HG03378 (cell line): ENCODE measurements at regions not wholly inside any gene's neighbourhood (a gene's known extent, or its start where the extent isn't known, plus 50 kb on each side); places are given as distances from the start of the nearest gene placed in this dataset.
"Not testable (repeated sequence)": the region's sequence is repeated elsewhere in the genome, so short reads cannot be mapped to it uniquely, and the experiment has no call there.

ENCODE experiments used
- ATAC-seq: cut with Tn5 transposase; IDR thresholded peaks from one replicate; pipeline ENCODE4 v1.9.1; 2021; ENCODE audit warnings: mild to moderate bottlenecking, moderate library complexity; ENCODE audit not compliant: unreplicated experiment

DNA sequence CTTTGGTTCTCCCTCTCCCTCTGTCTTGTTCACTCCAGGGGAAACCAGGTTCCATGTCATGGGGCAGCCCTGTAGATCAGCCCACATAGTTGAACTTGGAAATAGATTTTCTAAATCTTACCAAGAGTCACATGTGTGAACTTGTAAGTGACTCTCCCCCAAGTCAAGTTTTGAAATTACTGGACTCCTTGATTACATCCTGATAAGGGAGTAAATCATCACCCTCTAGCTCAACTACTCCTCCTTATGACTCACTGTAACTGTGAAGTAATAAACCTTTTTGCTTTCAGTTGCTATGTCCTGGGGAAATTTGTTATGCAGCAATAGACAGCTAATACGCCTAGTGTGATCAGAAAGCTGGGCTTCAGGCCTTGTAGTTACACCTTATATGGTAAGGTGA, 703.3 kb downstream of the TTLL7 start:
- not testable (repeated sequence) for ATAC-seq

DNA sequence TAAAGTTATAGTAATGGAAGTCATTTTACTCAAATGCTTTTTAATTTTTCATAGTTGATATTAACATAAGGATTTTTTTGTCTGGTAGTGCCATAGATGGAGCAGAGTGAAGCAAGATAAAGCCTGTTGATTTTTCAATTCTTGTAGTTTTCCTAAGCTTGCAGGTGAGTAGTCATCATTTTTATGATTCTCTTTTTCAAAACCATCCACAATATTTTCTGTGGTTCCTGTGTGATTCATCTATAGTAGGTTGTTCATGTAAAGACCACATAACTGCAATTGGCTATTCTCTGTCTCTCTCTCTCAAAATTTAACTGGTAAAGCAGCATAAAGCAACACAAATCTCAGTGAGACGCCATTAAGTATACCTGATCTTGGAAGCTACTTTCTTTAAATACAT, 711.5 kb downstream of the TTLL7 start:
- ATAC-seq, result not testable (repeated sequence)

DNA sequence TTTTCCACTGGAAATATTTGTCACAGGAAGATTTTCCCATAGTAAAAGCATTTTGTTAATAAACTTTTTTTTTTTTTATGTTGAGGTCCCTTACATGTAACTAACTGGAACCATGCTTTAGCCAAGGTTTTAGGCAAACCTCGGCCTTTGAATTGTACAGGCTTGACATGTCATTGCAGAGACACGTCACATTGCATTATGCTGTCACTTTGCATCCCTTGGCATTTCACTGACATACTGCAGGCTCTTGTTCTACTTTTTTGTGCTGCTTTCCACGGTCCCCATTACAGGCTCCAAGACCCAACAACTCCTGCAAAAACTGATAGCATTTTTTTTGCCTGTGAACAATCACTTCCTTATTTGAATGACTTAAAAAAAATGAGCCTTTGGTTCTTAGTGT, 724.3 kb downstream of the TTLL7 start:
- ATAC-seq, result not testable (repeated sequence)

DNA sequence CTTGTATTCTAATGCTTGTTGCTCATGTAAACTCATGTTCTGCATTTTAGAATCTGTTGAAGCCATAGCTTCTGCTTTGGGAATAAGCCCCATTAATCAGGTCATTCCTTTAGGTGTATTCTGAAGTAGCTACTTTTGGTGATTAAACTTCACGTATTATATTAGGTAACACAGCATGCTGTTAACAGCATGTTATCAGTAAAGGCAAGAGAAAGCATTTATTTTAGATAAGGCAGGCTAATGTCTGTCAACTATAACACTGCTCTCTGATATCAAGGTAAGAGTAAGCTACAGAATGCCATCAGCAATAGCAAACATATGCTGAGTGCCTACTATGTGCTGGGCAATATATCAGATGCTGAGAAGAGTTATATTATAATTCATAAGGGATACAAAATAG, 726.4 kb downstream of the TTLL7 start:
- ATAC-seq, result not testable (repeated sequence)

DNA sequence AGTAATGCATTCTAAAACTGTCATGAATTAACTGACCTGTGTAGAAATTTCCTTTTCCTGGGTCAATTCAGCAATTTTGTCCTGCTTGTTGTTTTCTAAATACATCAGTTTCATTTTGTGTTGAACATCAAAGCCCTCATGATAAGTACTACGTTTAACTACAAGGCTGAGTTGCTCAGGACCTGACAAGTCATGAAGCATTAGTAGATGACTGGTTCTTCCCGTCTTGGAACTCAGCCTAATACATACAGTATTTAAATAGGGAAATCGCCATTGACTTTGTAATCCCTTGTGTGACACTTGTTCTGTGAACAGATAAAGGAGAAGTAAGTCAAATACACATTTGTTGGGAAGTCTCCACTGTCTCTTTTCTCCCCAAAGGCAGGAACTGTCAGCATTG, 727.1 kb downstream of the TTLL7 start:
- ATAC-seq, result not testable (repeated sequence)

DNA sequence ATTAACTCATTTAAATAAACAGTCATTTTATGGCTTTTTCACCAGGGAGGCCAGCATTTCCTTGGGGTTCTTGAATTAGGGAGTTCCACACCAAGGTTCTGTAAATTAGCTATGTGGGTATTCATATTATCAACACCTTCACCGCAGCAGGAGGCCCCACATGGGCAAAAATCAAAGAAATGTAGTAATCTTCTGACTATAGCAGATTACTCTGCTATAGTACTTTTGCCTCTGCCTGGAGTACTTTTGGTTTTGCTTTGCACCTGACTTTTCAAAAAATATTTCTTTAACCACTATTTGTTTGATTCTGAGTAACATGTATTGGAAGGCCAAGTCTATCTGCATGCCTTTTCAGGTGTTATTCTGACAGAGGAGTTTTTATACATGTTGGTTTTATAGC, 728.1 kb downstream of the TTLL7 start:
- ATAC-seq, result peak; percentile 75

- not testable (repeated sequence) for ATAC-seq
Observed at GRCh38 chr1:83263808-83264207, 735.1 kb downstream of the TTLL7 start.

- ATAC-seq, result not testable (repeated sequence)
Observed at GRCh38 chr1:83251687-83252086, 747.2 kb downstream of the TTLL7 start.

DNA sequence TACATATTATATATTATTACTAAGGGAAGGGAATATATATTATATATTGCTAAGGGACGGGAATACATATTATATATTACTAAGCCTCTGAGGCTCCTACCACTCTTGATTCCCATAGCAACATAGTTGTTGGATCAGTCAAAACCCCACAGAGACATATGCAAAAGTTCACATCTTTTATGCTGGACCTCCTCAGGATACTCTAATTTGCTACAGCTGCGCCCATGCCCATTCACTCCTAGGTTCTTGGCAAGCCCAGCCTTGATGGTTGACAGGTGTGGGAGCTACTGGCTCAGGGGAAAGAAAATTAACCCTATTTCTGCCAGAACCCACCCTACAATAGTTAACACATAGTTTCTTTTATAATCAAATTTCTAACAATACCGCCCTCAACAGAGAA, 752.2 kb downstream of the TTLL7 start:
- not testable (repeated sequence) for ATAC-seq

DNA sequence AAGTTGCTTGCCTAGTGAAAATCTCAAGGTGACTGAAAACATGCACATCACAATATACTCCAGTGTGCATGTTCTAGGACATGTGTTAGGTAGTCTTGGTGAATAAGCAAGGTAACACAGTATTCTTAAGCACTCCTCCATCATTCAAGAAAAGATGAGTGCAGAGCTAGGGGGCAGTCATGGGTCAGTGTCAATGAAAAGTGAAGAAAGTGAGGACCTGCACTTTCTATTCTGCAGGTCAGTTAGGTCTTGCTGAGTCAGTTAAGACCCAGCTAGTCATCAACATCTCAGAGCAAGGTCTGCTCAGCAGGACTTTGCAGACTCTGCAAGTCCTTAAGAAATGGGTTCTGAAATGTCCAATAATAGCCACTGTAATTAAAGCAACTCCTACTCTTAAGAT, 754.1 kb downstream of the TTLL7 start:
- ATAC-seq, result not testable (repeated sequence)

DNA sequence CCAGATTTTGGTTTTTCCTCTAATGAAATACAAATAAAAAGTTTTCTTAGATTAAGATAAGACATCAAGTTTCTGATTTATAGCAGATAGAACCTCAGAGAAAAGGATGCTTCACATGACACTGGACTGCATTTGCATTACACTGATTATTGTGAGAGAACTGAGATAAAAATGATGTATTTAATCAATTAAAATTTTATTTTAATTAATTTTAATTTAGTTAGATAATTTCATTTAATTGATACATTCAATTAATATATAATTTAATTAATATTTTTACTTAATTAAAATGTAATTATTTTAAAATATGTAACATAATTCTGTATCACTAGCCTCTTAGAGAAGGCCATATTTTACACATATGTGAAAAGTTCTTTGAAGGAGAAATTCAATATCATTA, 759.4 kb downstream of the TTLL7 start:
- ATAC-seq, result not testable (repeated sequence)

DNA sequence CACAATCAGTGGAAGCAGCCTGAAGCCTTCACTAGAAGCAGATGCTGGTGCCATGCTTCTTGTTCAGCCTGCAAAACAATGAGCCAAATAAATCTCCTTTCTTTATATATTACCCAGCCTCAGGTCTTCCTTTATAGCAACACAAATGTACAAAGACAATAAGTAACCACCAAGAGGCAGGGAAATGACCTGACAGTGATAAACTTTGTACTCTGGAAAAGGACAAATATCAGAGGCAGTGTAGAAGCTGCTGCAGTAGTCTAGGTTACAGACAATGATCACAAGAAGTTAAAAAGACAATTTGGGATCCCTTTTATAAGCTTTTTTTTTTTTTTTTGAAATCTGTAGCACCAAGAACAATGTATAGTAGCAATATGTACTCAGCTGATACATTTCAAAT, 760.3 kb downstream of the TTLL7 start:
- not testable (repeated sequence) for ATAC-seq

- ATAC-seq, result not testable (repeated sequence)
Observed at GRCh38 chr1:83219788-83220187, 779.1 kb downstream of the TTLL7 start.

GRCh38 chr1:83218036-83218716, 780.8 kb downstream of the TTLL7 start:
- not testable (repeated sequence) for ATAC-seq

DNA sequence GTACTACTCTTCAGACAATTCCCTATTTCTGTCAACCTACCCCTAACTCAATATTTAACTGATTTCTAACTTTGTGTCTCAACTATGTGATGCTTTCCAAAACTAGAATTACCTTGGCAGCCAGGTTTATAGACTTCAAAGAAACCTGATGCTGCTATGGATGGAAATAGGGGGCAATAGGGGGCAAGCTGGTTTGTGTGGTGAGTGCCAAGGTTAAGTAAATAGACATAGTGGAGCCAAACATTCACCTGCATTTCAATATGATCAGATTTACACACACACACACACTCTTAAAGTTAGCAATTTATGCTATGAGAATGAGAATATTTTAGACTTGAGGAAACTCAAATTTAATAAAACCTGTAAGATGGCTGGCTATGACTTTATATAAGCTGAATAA, 784.6 kb downstream of the TTLL7 start:
- not testable (repeated sequence) for ATAC-seq

DNA sequence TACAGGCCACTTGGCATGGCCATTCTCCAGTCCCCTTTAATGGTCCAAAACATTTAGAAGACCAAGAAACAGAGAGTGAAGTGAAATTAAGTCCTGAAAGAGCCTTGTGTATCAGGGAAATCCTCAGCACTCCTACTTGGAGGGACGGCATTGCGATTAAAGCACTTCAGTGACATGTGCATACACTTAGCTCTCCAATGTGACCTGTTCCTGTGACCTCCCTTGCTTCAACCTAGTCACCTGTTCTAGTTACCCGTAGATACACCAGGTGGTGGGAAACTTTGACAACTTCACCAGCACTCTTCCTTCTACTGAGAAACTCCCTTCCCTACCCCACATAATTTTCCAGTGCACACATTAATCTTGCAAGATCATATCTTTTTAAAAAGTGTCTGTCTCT, 785.3 kb downstream of the TTLL7 start:
- ATAC-seq, result not testable (repeated sequence)

DNA sequence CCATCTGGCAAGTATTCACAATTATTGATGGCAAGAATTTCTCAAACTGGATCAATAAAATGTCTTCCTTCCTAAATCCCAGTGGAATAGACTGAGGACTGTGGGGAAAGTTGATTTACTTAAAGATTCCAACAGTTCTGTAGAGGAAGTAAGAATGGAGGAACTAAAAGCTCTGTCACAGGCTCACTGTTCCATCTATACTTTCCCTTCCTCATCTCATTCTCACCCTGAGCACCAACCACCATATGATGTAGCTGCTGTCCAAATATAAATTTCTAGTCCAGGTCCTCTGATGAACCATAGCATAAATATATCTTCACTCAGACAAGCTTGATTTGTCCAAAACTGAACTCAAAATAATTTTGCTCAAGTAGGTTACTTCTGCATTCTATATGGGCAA, 786.9 kb downstream of the TTLL7 start:
- ATAC-seq, result not testable (repeated sequence)

- ATAC-seq, result not testable (repeated sequence)
Observed at GRCh38 chr1:83208540-83208939, 790.4 kb downstream of the TTLL7 start.

DNA sequence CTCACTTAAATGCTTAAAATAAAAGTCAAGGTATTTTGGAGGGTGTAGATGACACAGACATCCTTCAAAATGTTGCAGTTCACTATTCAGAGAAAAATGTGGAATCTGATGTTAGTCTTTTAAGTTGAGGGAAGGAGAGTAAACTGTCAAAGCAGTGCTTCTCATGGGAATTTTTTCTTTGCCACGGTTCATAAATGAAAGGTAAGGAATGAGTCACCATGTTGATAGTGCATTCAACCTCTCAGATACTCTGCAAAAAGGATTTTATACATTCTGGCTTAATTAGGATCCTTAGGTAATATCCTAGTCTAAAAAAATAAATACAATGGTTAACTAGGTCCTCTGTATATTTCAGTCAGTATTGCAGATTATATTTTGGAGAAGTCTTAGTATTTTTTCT, 804.3 kb downstream of the TTLL7 start:
- ATAC-seq, result not testable (repeated sequence)

- not testable (repeated sequence) for ATAC-seq
Observed at GRCh38 chr1:83182033-83182728, 816.8 kb downstream of the TTLL7 start.

DNA sequence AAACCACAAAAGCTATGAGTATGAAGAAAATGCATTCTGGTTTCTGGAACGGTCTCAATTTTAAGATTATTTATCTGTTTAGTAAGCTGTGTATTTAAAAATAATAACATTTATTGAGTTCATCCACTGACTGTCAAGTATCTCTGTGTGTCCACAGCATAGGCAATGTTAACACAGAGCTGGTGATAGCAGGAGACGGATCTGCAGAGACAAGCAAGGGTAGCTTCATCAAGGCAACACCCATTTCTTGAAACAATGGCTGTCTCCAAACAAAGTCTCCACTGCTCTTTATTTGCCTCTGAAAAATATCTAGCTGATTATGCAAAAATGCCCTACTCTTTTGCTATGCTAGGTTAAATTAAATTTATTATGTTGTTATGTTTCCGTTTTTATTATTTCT, 818.3 kb downstream of the TTLL7 start:
- not testable (repeated sequence) for ATAC-seq

DNA sequence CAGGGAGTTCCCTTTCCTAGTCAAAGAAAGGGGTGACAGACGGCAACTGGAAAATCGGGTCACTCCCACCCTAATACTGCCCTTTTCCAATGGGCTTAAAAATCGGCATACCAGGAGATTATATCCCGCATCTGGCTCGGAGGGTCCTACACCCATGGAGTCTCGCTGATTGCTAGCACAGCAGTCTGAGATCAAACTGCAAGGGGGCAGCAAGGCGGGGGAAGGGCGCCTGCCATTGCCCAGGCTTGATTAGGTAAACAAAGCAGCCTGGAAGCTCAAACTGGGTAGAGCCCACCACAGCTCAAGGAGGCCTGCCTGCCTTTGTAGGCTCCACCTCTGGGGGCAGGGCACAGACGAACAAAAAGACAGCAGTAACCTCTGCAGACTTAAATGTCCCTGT, 831.3 kb downstream of the TTLL7 start:
- not testable (repeated sequence) for ATAC-seq
